Fibroblast of skin of scalp (primary cell): ENCODE measurements at regions not wholly inside any gene's neighbourhood (a gene's known extent, or its start where the extent isn't known, plus 50 kb on each side); places are given as distances from the start of the nearest gene placed in this dataset.

Experiments used
- DNase-seq: peaks from one replicate; pipeline ENCODE4 v3.0.0-alpha.2; 2013

DNA sequence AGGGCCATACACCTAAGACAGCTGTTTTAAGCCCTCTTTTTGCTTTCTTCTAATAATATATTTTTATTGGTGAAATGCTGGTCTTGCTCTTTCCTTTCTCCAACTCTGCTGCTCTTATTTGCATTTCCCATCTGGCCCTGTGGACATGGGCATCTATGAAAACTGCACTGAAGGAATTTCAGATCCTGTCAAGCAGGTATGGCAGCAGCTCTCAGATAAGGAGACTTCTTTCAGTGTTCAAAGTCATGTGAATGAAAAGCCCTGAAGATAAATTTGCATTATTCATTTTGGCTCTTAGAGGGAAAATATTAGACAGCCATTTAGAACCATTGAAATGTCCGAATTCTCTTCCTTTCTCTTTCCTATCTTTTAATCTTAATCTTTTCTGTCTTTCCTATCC lies 668.0 kb upstream of the RIOK2 start:
- no peak for DNase-seq

DNA sequence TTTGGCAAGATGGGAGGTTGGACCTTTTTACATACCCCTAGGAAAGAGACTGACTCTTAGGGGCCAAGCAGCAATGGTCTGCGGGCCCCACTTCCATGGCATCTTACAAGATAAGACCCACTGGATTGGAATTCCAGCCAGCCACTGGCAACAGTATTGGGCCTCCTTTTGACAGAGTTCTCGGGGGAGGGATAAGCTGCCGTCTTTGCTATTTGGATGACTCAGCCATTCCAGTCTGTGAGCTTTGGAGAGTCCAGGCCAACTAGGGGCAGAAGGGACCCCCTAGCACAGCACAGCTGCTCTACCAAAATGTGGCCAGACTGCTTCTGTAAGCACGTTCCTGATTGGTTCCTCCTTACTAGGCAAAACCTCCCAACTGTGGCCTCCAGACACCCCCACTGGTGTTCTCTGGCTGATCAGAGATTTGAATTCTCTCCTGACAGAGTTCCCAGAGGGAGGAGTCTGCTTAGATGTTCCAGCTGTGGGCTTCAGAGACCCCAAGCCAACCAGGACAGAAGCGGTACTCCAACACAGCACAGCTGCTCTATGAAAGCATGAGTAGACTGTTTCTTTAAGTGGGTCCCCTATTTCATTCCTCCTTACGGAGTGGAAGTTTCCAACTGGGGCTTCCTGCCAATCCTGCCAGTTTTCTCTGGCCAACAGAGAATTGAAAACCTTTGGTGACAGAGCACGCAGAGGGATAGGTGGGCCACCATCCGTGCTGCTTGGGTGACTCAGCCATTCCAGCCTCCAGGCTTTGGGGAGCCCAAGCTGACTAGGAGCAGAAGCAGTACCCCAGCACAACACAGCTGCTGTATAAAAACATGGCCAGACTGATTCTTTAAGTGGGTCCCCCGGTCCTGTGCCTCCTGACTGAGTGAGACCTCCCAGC lies 672.1 kb upstream of the RIOK2 start:
- DNase-seq = peak; percentile 82

DNA sequence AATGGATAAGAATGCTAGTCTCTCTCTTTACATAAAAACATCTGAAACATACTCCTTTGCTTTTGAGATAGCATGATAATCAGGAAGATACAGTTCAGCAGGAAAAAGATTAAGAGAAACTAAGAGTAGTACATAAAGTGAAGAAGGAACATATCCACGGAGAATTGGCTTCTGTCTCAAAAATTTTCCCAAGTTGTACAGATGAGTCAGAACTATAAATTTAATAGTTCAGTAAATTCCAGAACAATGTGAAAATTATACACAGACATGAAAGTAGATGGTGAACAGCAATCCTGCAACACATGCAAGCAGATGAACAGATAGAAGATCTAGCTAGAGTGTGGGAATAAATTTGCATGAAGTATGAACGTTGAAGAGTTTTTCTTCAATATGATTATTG lies 691.4 kb upstream of the RIOK2 start:
- DNase-seq = peak; percentile 20

DNA sequence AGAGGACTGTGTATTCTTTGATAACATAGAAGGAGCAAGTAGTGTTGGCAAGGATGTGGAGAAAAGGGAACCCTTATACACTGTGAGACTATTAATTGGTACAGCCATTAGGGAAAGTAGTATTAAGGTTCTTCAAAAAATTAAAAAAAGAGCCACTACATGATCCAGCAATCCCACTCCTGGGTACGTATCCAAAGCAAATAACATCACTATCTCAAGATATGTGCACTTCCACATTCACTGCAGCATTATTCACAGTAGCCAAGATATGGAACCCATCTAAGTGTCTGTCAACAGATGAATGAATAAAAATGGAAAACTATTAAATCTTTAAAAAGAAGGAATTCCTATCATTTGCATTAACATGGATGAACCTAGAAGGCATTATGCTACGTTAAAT lies 693.2 kb upstream of the RIOK2 start:
- no peak for DNase-seq

DNA sequence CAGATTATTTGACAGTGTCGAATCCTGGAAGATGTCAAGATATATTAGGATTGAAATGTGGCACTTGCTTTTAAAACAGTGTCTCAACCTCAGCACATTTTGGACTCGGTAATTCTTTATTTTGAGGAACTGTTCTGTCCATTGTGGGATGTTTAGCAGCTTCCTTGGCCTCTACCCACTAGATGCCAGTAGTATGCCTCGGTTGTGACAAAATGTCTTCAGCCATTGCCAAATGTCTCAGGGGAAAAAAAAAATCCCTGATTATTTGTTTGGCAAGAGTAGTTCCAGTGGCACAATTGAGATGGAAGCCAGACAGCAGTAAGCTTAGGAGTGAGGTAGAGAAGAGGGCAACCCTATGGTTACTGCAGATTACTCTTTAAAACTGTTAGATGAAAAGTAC lies 694.5 kb upstream of the RIOK2 start:
- no peak for DNase-seq

DNA sequence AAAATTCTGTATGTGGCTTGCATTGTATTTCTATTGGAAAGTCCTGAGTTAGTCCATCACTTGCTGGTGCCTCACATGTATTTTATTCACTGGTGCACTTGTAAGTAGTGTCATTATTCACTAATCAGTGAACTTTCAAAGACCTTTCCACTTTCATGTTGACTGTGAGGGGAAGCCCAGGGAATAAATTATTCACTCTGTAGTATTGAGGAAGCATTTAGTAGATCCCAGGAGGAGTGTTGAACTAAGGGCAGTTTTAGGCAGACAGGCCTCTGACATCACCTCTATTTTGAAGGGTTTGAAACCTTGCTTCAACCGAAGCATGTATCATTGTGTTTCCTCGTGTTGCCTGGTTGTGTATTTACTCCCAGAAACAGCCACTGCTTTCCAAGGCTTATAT lies 705.4 kb upstream of the RIOK2 start:
- DNase-seq = no peak

DNA sequence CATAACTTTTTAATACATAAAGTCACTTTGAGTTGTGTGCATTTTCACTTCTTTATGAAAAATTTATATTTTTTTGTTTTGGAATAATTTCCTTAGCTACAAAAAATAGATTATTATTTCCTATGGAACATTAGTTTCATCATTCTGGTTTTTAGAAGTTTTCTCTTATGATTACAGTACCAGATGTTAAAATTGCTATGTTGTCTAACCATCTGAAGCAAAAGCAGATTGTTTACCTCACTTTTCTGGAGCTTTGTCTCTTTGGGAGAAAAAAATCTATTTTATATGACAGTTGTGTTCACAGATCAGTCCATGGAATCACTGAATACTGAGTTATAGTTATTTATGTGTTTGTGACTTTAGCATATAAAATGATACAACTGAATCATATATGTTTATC lies 708.9 kb upstream of the RIOK2 start:
- DNase-seq = no peak

DNA sequence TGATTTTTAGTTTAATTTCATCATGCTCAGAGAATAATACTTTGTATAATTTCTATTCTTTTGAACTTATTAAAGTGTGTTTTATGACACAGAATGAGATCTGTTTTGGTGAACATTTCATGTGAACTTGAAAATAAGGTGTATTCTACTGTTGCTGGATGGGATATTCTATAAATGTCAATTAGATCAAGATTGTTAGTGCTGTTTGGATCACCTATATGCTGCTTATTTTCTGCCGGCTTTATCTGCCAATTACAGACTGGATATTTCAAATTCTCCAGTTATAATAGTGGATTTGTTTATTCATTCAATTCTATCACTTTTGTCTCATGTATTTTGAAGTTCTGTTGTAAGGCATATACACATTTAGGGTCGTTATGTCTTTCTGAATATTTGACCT lies 720.7 kb upstream of the RIOK2 start:
- DNase-seq = no peak

DNA sequence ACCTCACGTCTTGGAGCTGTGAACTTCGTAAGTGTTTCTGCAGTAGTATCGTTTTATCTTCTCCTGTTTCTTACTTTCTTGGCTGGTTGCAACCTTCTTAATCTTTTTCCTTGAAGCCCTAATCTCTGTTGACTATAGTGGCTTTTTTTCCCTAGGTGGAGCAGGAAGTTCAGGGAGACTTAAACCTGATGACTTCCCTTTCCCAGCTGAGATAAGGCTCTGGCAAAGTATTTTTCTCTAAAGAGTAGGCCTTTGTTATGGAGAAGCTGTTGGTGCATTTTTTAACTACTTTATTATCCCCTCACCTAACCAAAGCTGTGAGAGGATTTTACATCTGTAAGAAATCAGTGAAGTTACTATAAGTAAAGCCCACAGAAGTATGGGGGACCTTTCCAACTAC lies 723.1 kb upstream of the RIOK2 start:
- no peak for DNase-seq

DNA sequence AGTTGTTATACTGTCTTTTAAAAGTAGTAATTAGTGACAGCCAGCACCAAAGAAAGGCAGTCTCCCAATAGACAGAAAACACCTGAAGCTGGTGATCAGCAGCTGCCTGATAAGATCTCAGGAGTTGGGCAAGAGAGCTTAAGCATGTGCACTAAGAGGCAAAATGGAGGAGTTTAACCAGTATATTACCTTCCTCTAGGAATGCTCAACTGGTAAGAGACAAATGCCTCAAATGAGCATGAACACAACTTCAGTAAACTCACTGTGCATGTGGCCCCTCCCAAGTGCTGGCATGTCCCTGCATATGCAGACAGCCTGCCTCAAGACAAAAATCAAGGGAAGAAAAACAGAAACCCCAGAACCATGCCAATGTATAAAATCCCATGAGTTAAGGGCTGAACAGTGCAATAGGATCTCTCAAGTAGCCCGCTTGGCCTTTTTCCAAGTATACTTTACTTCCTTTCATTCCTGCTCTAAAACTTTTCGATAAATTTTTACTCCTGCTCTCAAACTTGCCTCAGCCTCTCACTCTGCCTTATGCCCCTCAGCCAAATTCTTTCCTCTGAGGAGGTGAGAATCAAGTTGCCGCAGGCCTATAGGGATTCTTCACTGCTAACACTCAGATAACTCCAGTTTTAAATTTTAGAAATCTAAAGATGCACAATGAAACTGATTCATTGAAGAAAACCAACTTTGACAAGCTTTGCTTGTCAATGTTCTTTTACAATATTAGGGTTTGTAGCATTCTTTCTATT lies 724.8 kb upstream of the RIOK2 start:
- no peak for DNase-seq

DNA sequence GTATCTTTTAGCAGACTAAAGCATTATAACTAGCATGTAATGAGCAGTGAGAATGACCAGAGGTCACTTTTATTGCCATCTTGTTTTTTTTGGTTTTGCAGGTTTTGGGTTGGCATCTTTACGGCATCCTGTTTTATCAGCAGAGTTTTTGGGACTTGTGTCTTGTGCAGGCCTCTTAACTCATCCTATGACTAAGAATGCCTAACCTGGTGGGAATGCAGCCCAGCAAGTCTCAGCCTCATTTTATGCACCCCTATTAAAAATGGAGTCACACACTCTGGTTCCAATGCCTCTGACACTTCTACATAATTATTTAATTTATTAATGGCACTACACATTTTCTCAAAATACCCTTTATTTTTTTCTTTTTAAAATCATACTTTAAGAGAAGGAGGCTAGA lies 726.5 kb upstream of the RIOK2 start:
- DNase-seq = no peak

DNA sequence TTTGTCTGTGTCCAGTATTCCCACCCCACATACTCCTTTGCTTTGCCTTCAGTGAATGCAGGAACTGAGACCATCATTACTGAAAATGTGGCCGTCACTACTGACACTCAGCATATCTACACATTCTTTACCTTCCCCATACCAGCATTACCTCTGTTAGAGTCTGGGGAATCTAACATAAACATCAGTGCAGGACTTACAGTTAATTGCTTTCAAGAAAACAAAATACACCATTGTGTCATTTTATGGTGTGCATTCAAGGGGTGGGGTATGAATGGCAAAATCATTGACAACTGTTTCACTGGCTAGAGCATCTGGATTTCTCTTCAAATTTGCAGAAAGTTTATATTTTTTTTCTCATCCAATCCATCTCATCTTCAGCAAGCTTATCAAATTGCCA lies 731.4 kb upstream of the RIOK2 start:
- DNase-seq = no peak

DNA sequence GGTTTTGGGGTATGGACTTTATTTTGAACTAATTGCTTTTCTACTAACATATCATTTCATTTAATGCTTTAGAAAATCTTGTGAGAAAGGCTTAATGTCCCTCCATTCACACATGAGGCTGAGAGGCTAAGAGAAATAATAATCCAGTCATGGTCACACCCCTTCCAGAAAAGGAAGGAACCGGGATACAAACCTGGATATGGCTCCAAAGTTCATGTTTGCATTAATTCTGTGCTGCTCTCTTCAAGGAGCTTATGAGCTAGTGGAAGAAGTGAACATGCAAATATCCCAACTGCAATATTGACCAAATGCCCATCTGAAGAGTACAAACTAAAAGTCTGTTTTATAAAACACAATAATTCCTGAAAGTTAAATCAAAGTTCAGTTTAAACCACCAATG lies 732.1 kb upstream of the RIOK2 start:
- no peak for DNase-seq

DNA sequence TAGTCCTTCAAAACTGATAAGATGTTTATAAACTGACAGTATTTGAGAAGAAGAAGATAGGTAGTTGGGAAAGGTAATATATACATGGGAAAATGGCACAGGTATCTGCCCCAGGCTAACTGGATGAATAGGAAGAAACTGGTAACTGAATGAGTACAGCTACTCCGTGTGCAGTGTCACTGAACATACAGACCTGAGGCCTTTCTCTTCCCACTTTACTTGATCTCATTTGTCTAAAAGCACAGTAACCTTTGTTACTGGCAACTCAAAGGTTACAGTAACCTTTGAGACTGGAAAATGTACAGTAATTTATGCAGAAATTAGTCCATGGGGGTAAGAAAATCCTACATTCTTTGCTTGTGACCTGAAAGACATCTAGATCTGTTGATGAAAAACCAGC lies 735.0 kb upstream of the RIOK2 start:
- DNase-seq = no peak

DNA sequence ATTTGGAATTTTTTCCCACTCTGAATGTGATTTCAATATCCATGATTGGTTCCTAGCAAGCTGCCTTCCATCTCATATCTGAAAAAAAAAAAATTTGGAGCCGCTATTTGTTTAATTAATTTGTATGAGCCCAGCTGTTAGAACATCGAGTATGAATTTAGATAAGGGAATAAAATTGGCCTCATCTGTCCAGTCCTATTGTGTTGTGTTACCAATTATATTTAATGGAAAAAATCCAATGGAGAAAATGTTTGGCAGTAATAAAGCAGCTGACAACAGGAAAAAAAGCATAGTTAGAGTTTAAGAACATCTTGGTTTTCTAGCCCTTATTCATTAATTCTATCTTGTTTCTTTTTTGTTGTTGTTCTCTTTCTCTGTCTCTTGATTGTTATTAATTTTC lies 735.6 kb upstream of the RIOK2 start:
- no peak for DNase-seq

DNA sequence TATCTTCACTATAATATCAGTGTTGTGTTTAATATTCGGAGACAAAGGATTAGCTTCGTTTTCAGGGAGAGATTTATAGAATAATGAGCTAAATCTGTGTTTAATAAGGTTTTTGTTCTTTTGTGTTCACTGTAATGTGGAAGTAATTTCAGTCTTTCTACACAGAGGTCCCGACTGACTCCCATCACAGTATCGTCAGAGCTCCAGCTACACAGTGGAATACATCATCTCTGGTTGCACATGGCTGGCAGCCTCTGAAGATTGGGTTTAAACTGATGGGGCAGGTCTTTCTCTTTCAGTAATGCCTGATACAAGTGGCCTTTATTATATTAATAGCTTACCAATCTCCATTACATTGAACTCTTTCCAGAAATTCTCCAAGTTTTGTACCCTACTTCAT lies 736.7 kb upstream of the RIOK2 start:
- no peak for DNase-seq

DNA sequence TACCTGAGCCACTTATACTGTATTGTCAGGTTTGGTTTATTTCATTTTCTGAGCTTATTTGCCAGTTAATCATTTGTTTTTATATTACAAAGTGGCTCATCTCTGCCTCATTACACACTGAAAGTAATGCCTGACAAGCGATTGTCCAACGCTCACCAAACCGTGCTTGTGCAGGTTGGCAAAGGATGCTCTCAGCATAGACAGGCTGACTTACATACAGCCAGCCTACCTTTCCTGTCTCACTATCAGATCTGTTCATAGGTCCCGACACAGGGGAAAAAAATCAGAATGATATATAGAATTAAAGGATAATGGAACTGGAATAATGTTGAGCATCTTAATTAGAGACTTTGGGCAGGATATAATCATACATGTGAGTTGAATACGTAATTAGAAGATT lies 739.7 kb upstream of the RIOK2 start:
- no peak for DNase-seq

DNA sequence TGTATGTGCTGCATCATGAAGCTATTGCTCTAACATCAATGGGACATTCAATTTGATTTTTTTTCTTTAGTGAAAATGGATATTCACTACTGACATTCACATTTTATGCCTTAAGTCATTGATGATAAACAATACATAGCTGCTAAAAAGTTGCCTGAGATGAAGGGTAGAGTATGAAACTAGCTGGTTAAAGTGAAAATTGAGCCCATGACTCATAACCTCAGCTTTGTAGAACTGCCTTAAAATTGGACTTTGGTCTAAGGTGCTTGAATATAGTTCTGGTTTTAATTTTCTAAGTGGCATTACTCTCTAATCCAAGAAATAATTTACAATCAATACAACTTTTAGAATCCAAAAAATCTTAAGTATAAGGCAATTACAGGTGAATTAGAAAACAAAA lies 740.4 kb upstream of the RIOK2 start:
- no peak for DNase-seq

DNA sequence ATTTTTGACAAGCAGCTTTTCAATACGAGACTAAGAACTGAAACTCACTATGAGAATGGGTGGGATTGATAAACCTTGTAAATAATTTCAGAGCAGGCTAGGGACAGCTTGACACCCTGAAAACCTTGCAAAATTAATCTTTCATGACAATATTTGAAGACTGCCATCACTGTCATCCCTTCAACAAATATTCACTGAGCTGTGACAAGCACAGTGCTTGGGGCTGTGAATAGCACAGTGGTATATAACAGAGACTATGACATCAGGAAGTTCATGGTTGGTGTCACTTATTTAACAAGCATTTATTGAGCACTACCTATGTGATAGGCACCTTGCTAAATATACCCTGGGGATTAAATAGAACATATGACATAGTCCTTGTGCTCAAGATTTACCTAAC lies 741.0 kb upstream of the RIOK2 start:
- no peak for DNase-seq

DNA sequence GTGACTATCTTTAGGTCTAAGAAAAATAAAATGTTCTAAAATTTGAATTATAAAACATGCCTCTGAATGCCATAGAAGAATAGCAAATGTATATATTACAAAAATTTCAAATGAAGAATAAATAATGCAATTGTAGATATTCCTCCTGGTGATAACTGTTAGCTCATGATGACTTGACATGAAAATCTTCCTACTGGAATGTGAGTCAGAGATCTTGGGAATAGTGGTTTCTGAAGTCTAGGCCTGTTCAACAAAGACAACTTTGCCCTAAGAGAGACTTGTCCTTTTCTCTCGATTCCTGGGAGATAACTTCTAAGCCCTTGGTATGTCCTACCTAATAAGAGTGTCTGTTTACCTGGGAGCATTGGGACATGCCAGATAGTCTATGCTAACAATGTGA lies 746.3 kb upstream of the RIOK2 start:
- DNase-seq = peak; percentile 23

DNA sequence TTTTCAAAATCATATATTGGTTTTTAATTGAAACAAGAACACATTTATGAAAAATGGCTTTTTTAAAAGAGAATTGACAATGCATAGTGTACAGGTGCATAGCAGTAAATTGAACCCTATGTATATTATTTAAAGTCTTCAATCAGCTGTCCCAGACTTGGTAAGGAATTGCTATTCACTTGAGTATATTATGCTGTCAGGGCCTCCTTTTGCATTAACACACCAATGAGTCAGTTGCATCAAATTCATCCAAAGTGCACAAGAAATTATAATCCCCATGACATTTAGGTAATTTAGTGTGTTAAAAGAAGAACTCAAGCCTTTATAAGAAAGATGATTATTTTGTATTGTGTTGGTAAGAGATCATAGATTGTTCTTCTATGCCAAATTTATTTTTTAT lies 748.8 kb upstream of the RIOK2 start:
- no peak for DNase-seq

DNA sequence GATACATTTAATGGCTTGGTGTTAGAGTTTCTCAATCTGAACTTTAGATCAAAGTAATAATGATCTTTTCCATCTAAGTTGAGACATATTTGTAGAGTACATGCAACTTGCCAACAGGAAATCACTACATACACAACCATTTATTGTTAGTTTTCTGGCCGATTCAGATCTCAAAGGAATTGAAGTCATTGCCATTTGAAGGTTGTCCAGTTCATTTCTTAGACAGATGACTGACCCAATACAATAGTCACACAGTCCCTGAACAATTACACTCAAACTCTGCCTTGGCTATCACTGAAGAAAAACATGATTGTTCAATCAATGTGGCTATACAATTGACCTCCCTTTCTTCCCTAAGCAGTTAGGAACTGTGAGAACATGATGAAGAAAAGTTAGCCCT lies 753.2 kb upstream of the RIOK2 start:
- no peak for DNase-seq

DNA sequence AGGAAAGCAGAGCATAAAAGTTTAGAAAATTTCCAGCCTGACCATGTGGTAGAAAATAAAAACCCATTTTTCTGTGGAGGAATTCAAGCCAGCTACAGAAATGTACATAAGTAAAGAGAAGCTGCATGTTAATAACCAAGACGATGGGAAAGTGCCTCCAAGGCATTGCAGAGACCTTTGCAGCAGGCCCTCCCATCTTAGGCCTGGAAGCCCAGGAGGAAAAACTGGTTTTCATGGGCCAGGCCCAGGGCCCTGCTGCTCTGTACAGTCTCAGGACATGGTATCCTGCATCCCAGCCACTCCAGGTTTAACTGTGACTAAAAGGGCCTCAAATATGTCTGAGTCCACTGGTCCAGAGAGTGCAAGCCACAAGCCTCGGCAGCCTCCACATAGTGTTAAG lies 754.8 kb upstream of the RIOK2 start:
- DNase-seq = no peak

DNA sequence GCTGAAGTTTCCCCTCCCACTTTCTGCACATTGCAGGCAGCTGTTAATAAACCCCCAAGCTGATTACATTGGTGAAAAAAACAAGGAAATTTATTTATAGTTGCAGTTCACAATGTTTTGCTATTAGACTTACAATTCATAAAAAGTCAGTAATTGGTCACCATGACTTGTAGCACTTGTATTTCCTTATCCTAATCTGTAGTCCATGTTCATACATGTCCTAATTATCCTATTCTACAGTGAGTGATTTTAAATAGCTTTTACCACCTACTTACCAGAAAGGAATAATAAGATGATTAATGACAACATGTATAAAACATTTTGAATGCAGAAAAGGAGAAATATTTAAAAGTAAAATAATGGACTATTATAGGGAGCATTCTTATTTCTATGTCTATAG lies 760.0 kb upstream of the RIOK2 start:
- DNase-seq = no peak
